H9 (cell line): ENCODE measurements at regions not wholly inside any gene's neighbourhood (a gene's known extent, or its start where the extent isn't known, plus 50 kb on each side); places are given as distances from the start of the nearest gene placed in this dataset.

Source experiments
- DNase-seq: peaks from one replicate; pipeline ENCODE4 v3.0.0-alpha.2; 2017
- H2AFZ ChIP-seq: one replicate; pipeline ENCODE4 v1.6.1; 2013; ENCODE audit warnings: mild to moderate bottlenecking, low read length, control low read depth, moderate library complexity
- H2AK5ac ChIP-seq: 2 replicates; pipeline ENCODE4 v1.6.1; 2013; ENCODE audit warnings: low read length, control low read depth, mixed read lengths; ENCODE audit not compliant: insufficient read length
- H2BK120ac ChIP-seq: one replicate; pipeline ENCODE4 v1.6.1; 2013; ENCODE audit warnings: low read depth, mild to moderate bottlenecking, low read length, control low read depth, inconsistent platforms; ENCODE audit not compliant: poor library complexity, severe bottlenecking
- H2BK12ac ChIP-seq: 2 replicates; pipeline ENCODE4 v1.6.1; 2013; ENCODE audit warnings: low read length, control low read depth, mixed read lengths, low read depth; ENCODE audit not compliant: insufficient read length
- H2BK15ac ChIP-seq: 2 replicates; pipeline ENCODE4 v1.6.1; 2013; ENCODE audit warnings: low read depth, low read length, control low read depth
- H2BK20ac ChIP-seq: one replicate; pipeline ENCODE4 v1.6.1; 2013; ENCODE audit warnings: low read depth, mild to moderate bottlenecking, low read length, control low read depth, inconsistent platforms; ENCODE audit not compliant: poor library complexity, severe bottlenecking
- H2BK5ac ChIP-seq: 2 replicates; pipeline ENCODE4 v1.6.1; 2013; ENCODE audit warnings: low read length, control low read depth, mixed read lengths; ENCODE audit not compliant: insufficient read length
- H3K14ac ChIP-seq: 2 replicates; pipeline ENCODE4 v1.6.1; 2013; ENCODE audit warnings: low read length, control low read depth; ENCODE audit not compliant: insufficient read depth
- H3K18ac ChIP-seq: 2 replicates; pipeline ENCODE4 v1.6.1; 2013; ENCODE audit warnings: low read depth, mild to moderate bottlenecking, mixed read lengths, low read length, control low read depth; ENCODE audit not compliant: insufficient read length
- H3K23ac ChIP-seq: 2 replicates; pipeline ENCODE4 v1.6.1; 2013; ENCODE audit warnings: low read length, control low read depth, mixed read lengths, low read depth; ENCODE audit not compliant: insufficient read length
- H3K23me2 ChIP-seq: 2 replicates; pipeline ENCODE4 v1.6.1; 2013; ENCODE audit warnings: low read depth, mild to moderate bottlenecking, mixed read lengths, low read length, control low read depth; ENCODE audit not compliant: insufficient read length, poor library complexity, severe bottlenecking
- H3K27ac ChIP-seq: 2 replicates; pipeline ENCODE4 v1.5.1; 2013; ENCODE audit warnings: low read length, control low read depth, mixed read lengths, low read depth; ENCODE audit not compliant: insufficient read length
- H3K27me3 ChIP-seq: 2 replicates; pipeline ENCODE4 v1.6.1; 2013; ENCODE audit warnings: low read length, control low read depth, inconsistent platforms; ENCODE audit not compliant: insufficient read depth
- H3K4ac ChIP-seq: 2 replicates; pipeline ENCODE4 v1.6.1; 2013; ENCODE audit warnings: low read depth, mild to moderate bottlenecking, control low read depth, inconsistent platforms, low read length, moderate library complexity
- H3K4me1 ChIP-seq: 2 replicates; pipeline ENCODE4 v1.6.1; 2013; ENCODE audit warnings: low read length, control low read depth, inconsistent platforms; ENCODE audit not compliant: insufficient read depth
- H3K4me2 ChIP-seq: 2 replicates; pipeline ENCODE4 v1.6.1; 2013; ENCODE audit warnings: low read length, control low read depth, mixed read lengths; ENCODE audit not compliant: insufficient read length, insufficient read depth
- H3K56ac ChIP-seq: 2 replicates; pipeline ENCODE4 v1.6.1; 2013; ENCODE audit warnings: low read depth, mild to moderate bottlenecking, mixed read lengths, low read length, control low read depth; ENCODE audit not compliant: insufficient read length
- H3K79me1 ChIP-seq: 2 replicates; pipeline ENCODE4 v1.6.1; 2013; ENCODE audit warnings: low read depth, mild to moderate bottlenecking, moderate library complexity, low read length, control low read depth, inconsistent platforms; ENCODE audit not compliant: insufficient read depth, poor library complexity, severe bottlenecking
- H3K79me2 ChIP-seq: 2 replicates; pipeline ENCODE4 v1.6.1; 2013; ENCODE audit warnings: low read length, control low read depth, inconsistent platforms; ENCODE audit not compliant: insufficient read depth
- H3K9ac ChIP-seq: 2 replicates; pipeline ENCODE4 v1.6.1; 2013; ENCODE audit warnings: low read length, control low read depth, mixed read lengths; ENCODE audit not compliant: insufficient read length; ENCODE audit errors: extremely low read depth
- H3K9me3 ChIP-seq: one replicate; pipeline ENCODE4 v1.6.1; 2013; ENCODE audit warnings: low read depth, low read length, inconsistent platforms; ENCODE audit not compliant: control insufficient read depth
- H3T11ph ChIP-seq: one replicate; pipeline ENCODE4 v1.6.1; 2013; ENCODE audit warnings: mild to moderate bottlenecking, low read length, control low read depth, inconsistent platforms
- H4K20me1 ChIP-seq: one replicate; pipeline ENCODE4 v1.6.1; 2013; ENCODE audit not compliant: control insufficient read depth, insufficient read length, insufficient read depth
- H4K5ac ChIP-seq: 2 replicates; pipeline ENCODE4 v1.6.1; 2013; ENCODE audit warnings: low read depth, mild to moderate bottlenecking, mixed read lengths, low read length, control low read depth; ENCODE audit not compliant: insufficient read length
- H4K8ac ChIP-seq: replicated peaks from 2 replicates; pipeline ENCODE4 v1.6.1; 2013; ENCODE audit warnings: low read length, control low read depth, mixed read lengths, low read depth; ENCODE audit not compliant: insufficient read length
- H4K91ac ChIP-seq: 2 replicates; pipeline ENCODE4 v1.6.1; 2013; ENCODE audit warnings: low read depth, mild to moderate bottlenecking, moderate library complexity, mixed read lengths, low read length, control low read depth; ENCODE audit not compliant: insufficient read length
- H3K27ac Mint-ChIP-seq, 3 experiments: 2 replicates in 2 of 3; 3 replicates in 1 of 3; pipeline ENCODE4 v1.8.0; 2020 to 2021; ENCODE audit warnings: mixed read lengths in 3 of 3, mild to moderate bottlenecking in 1 of 3, moderate library complexity in 1 of 3
- H3K27me3 Mint-ChIP-seq: 2 replicates; pipeline ENCODE4 v1.8.0; 2021; ENCODE audit warnings: low read depth, mild to moderate bottlenecking, moderate library complexity, mixed read lengths
- H3K36me3 Mint-ChIP-seq, 3 experiments: 2 replicates in 2 of 3; 3 replicates in 1 of 3; pipeline ENCODE4 v1.8.0; 2020 to 2021; ENCODE audit warnings: low read depth in 3 of 3, mixed read lengths in 3 of 3; ENCODE audit not compliant: insufficient read depth in 1 of 3
- H3K4me1 Mint-ChIP-seq, 2 experiments: 2 replicates each; pipeline ENCODE4 v1.8.0; 2020; ENCODE audit warnings: mixed read lengths in 2 of 2
- H3K4me3 Mint-ChIP-seq, 2 experiments: 2 replicates in 1 of 2; 3 replicates in 1 of 2; pipeline ENCODE4 v1.8.0; 2020 to 2021; ENCODE audit warnings: mild to moderate bottlenecking in 2 of 2, mixed read lengths in 2 of 2, moderate library complexity in 1 of 2
- H3K9me3 Mint-ChIP-seq, 2 experiments: 2 replicates in 1 of 2; 3 replicates in 1 of 2; pipeline ENCODE4 v1.8.0; 2020; ENCODE audit warnings: mild to moderate bottlenecking in 2 of 2, mixed read lengths in 2 of 2, moderate library complexity in 1 of 2
- CTCF ChIP-seq: fragments of 200-600 bp; sonication (generic); conservative IDR thresholded peaks from 3 replicates; pipeline ENCODE4 v1.8.0; 2021; ENCODE audit warnings: antibody characterized with exemption, mild to moderate bottlenecking
- WGBS: extraction: QIAGEN DNeasy Blood & Tissue Kit; methylation state at CpG from one replicate; pipeline ENCODE4 v1.1.7; 2013; ENCODE audit warnings: missing lambda C conversion rate, low lambda C conversion rate, mixed read lengths; ENCODE audit not compliant: insufficient read length; ENCODE audit errors: extremely low coverage; 5-methylcytosine and 5-hydroxymethylcytosine counted together

GRCh38 chr16:8453359-8453758 is 137.0 kb downstream of the TMEM114 start:
- no peak overlapping the region for H3K18ac ChIP-seq
- H3K56ac ChIP-seq, result no peak overlapping the region
- H2BK20ac ChIP-seq, result no peak overlapping the region
- H4K91ac ChIP-seq, result no peak overlapping the region
- H2BK15ac ChIP-seq, result no peak overlapping the region
- no peaks in the 10 kb centered on the region for H3K23me2 ChIP-seq
- H3K9me3 Mint-ChIP-seq, result no peaks in the 10 kb centered on the region
- H2AK5ac ChIP-seq, result no peak overlapping the region
- WGBS, result no CpG with 5 or more reads among the region's 4 CpGs
- no peak for DNase-seq
- no peak overlapping the region for H3K27ac Mint-ChIP-seq
- no peak overlapping the region for H3K23ac ChIP-seq
- no peaks in the 10 kb centered on the region for H4K20me1 ChIP-seq
- no peaks in the 10 kb centered on the region for H3K4me1 ChIP-seq
- H3K27me3 ChIP-seq, result no peaks in the 10 kb centered on the region
- H3K9ac ChIP-seq, result no peak overlapping the region
- H3T11ph ChIP-seq, result no peak overlapping the region
- no peaks in the 10 kb centered on the region for H3K9me3 ChIP-seq
- H3K4ac ChIP-seq, result no peak overlapping the region
- H2BK12ac ChIP-seq, result no peak overlapping the region
- no peak overlapping the region for H3K4me2 ChIP-seq
- H4K5ac ChIP-seq, result no peak overlapping the region
- H3K4me1 Mint-ChIP-seq, result peaks cover 7 to 10% of the 10 kb centered on the region in 2 experiments
- H3K79me2 ChIP-seq, result no peaks in the 10 kb centered on the region
- no peak overlapping the region for H3K4me3 Mint-ChIP-seq
- no peaks in the 10 kb centered on the region for H3K79me1 ChIP-seq
- no peak overlapping the region for H2AFZ ChIP-seq
- no peaks in the 10 kb centered on the region; a peak in 1 of 7 replicates for H3K36me3 Mint-ChIP-seq
- no peak overlapping the region for H3K27ac ChIP-seq
- no peak overlapping the region for H2BK5ac ChIP-seq
- H4K8ac ChIP-seq, result no peak overlapping the region
- peaks cover 16% of the 10 kb centered on the region for H3K27me3 Mint-ChIP-seq
- H3K14ac ChIP-seq, result no peak overlapping the region
- TF ChIP-seq CTCF, result no peak
- H2BK120ac ChIP-seq, result no peak overlapping the region
